HG03025 (cell line): ENCODE measurements at regions not wholly inside any gene's neighbourhood (a gene's known extent, or its start where the extent isn't known, plus 50 kb on each side); places are given as distances from the start of the nearest gene placed in this dataset.

Source experiments
- ATAC-seq: cut with Tn5 transposase; IDR thresholded peaks from one replicate; pipeline ENCODE4 v1.9.1; 2021; ENCODE audit warnings: mild to moderate bottlenecking, moderate library complexity; ENCODE audit not compliant: unreplicated experiment, low FRiP score

DNA sequence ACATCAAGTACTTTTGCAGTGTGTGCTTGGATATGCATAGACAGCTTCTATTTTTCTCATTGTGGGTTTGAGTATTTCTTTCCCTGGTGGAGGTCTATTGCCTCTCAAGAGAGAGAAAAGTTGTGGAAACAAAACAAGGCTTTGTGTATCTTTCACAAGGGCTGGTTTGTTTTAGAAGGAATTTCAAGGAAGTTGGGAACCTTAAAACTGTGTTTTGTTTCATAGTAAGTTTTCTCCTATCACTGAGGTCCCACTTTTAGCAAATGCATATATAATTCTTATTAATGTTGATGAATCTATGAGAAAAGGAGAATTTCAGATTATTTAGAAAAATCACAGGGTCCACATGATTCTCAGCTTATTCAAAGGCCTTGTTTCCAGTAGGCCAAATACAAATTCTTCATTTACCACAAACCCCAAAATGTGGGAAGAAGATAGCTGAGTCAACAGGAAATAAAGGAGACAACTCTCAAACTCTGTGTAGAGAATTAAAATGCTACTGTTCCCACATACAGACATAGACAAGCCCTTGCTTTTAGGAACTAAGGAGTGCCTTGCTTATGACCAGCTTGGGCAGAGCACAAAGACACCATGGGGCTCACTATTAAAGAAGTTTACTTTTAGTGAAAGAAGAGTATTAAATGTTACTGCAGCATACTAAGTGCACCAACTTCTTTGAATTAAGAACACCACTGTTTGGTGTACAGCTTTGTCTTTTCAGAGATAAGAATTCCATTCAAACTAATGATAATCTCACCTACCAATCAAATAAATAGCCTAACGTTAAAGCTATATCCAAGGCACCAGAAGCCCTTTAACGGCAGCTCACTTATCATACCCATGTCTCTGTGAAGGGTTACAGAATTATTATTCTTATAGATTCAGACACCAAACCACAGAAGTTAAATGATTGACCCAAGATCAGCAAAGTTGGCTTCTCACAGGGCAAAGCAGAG is 177.4 kb upstream of the LEF1 start:
- no peak for ATAC-seq

- ATAC-seq: no peak
These were observed 173.7 kb upstream of the LEF1 start for GRCh38 chr4:108342325-108342970.

- no peak for ATAC-seq
These were observed 169.2 kb upstream of the LEF1 start for GRCh38 chr4:108337923-108338322.

GRCh38 chr4:108336076-108336475 is 167.3 kb upstream of the LEF1 start:
- ATAC-seq: no peak

GRCh38 chr4:108335081-108335480 is 166.3 kb upstream of the LEF1 start:
- no peak for ATAC-seq

DNA sequence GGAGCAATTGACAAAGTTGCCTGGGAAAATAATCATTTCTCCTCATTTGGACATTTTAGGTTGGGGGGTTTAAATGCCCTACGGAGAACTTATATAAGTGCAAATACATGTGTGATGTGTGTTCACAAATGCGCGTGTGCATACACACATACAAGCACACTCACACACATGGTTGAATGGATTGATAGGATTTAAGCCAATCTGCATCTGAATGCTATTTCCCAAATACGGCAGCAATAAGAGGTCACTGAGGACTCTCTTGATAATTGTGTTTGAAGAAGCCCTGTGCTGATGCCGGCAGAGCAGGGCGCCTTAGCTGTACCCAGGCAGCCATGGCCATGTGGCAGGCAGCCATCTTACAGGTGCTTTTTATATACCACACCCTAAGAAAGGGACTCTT is 165.3 kb upstream of the LEF1 start:
- no peak for ATAC-seq

GRCh38 chr4:108333353-108333942 is 164.7 kb upstream of the LEF1 start:
- ATAC-seq: no peak

DNA sequence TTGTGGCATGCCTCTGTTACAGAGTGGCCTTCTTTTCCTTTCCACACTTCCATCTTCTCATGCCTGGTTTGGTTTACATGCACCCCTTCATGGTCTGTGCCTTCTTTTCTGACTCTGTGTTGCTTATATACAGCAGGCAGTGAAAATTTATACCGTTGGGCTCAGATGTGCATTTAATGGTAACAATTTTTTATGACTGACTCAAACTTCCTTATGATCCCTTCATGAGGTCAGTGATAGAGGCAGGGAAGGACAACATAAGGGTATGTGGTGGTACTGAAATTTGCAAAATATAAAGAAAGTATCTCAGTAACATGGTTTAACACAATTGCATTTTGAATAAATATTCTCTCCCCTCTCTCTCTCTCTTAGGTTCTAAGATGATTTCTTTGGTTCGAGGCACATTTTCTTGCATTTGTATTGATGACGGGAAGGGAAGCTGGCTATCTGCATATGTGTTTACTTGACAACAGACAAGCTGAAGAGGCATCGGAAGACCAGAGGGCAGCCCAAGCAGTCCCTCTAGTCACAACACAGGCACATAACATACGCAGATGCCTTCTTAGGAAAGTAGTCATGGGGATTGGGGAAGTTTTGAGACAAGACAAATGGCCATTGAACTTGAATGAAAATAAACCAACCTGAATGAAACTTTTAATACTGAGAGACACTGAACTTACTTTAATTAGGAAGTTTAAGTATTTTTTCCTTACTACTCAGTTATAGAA is 163.3 kb upstream of the LEF1 start:
- no peak for ATAC-seq

GRCh38 chr4:108328383-108328732 is 159.6 kb upstream of the LEF1 start:
- no peak for ATAC-seq

- ATAC-seq: no peak
These were observed 159.1 kb upstream of the LEF1 start for GRCh38 chr4:108327642-108328382.

DNA sequence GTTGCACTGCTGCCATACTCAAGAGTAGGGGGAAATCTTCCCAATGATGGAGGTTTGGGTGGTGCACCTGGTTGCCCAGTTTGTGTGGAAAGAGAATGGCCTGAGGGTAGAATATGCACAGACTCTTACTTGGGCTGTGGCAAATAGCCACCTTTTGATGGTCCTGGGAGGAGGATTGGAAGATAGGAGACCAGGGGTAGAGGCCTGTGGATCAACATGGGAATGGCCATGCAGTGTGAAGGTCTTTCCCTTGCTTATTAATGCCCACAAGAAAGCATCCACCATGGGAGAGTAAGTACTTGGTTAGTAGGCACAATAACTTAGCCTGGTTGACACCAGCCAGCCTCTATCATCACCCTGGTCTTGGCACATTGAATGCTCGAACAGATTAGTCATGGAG is 156.8 kb upstream of the LEF1 start:
- no peak for ATAC-seq

DNA sequence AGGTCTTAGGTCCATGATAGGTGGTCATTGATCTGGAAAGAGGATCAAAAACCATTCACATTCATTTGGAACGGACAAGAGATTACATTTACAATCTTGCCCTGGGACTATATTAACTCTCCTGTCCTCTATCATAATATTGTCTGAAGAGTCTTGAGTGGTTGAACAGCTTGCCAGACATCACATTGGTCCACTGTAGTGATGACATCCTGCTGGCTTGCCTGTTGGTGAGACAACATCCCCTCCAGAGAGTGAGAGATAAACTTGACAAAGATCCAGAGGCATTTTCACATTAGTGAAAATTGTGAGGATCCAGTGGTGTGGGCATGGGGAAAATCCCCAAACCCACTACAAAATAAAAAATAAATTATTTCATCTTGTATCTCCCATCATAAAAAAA is 155.7 kb upstream of the LEF1 start:
- ATAC-seq: no peak

DNA sequence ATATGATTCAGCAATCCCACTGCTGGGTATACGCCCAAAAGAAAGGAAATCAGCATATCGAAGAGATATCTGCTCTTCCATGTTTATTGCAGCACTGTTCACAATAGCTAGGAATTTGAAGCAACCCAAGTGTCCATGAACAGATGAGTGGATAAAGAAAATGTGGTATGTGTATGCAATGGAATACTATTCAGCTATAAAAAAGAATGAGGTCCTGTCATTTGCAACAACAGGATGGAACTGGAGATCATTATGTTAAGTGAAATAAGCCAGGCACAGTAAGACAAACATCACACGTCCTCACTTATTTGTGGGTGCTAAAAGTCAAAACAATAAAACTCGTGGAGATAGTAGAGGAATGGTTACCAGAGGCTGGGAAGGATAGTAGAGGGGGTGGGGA is 153.8 kb upstream of the LEF1 start:
- no peak for ATAC-seq

GRCh38 chr4:108320061-108320460 is 151.3 kb upstream of the LEF1 start:
- no peak for ATAC-seq

GRCh38 chr4:108317377-108317776 is 148.6 kb upstream of the LEF1 start:
- no peak for ATAC-seq

- ATAC-seq: no peak
These were observed 147.0 kb upstream of the LEF1 start for GRCh38 chr4:108315694-108316093.

GRCh38 chr4:108314900-108315589 is 146.3 kb upstream of the LEF1 start:
- no peak for ATAC-seq

DNA sequence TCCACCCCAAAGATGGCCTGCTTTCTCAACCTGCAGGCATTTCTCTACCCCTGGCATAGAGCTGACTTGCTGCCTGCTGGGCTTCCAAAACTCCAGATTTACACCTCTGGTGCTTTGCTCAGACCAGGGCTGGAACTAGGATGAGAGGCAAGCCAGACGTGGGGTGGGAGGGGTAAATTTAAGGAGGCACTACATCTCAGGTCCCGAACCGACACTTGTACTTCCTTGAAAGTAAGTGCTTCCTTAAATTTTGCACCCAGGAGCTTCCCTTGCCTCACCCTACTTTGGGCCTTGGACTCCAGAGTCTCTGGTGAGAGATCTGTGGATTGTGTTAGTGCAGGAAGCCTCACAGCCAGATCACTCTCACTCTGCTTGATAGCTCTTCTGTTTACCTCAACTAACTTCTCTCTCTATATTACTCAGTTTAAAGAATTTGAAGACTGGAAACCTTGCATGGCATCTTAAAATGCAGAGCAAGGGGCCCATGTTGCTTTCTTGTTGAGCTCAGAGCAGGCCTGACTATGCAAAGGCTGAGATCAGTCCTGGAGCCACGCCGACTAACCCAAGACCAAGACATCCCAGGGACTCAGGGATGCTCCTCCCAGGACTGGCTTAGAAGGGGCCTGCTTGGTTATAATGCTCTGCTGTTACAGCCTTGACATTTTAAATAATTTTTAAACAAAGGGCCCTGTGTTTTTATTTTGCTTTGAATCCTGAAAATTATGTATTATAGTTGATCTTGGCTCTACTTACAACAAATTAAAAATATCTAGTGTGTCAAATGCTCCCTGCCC is 145.0 kb upstream of the LEF1 start:
- ATAC-seq: no peak

GRCh38 chr4:108311313-108311712 is 142.6 kb upstream of the LEF1 start:
- ATAC-seq: no peak
